ENCODE measurements at regions not wholly inside any gene's neighbourhood (a gene's known extent, or its start where the extent isn't known, plus 50 kb on each side); places are given as distances from the start of the nearest gene placed in this dataset.

GRCh38 chr6:149231778-149232177 lies 85.7 kb upstream of the TAB2 start (continued):
- no peak for TF ChIP-seq CBX8 (IDR thresholded peaks at IDR 0.05; ENCODE audit: borderline replicate concordance, low read depth, low read length)

Measured in H1 (cell line).